LNCAP (cell line): ENCODE measurements at regions not wholly inside any gene's neighbourhood (a gene's known extent, or its start where the extent isn't known, plus 50 kb on each side); places are given as distances from the start of the nearest gene placed in this dataset.

Experiments
- CTCF ChIP-seq: fragments of 450-650 bp; IDR thresholded peaks from 2 replicates; pipeline ENCODE4 v1.5.1; 2017; ENCODE audit warnings: mild to moderate bottlenecking

- TF ChIP-seq CTCF, result no peak
Measured at GRCh38 chr6:90354961-90355360, 58.3 kb upstream of the BACH2 start.

- no peak for TF ChIP-seq CTCF
Measured at GRCh38 chr6:90351696-90352095, 55.1 kb upstream of the BACH2 start.

- TF ChIP-seq CTCF, result no peak
Measured at GRCh38 chr6:90350689-90351554, 54.3 kb upstream of the BACH2 start.

- TF ChIP-seq CTCF, result no peak
Measured at GRCh38 chr6:90347411-90347851, 50.8 kb upstream of the BACH2 start.

- no peak for TF ChIP-seq CTCF
Measured at GRCh38 chr6:90346729-90347128, 50.1 kb upstream of the BACH2 start.
